ENCODE measurements at regions not wholly inside any gene's neighbourhood (a gene's known extent, or its start where the extent isn't known, plus 50 kb on each side); places are given as distances from the start of the nearest gene placed in this dataset.
A peak's percentile ranks its signal among the peaks of the same experiment; 100 is the strongest.
"Not testable (repeated sequence)": the region's sequence is repeated elsewhere in the genome, so short reads cannot be mapped to it uniquely, and the experiment has no call there.

GRCh38 chr5:91535499-91535898, 152.4 kb upstream of the ARRDC3 start:
- no peak for DNase-seq

GRCh38 chr5:91534332-91534731, 151.2 kb upstream of the ARRDC3 start:
- no peak for DNase-seq

DNA sequence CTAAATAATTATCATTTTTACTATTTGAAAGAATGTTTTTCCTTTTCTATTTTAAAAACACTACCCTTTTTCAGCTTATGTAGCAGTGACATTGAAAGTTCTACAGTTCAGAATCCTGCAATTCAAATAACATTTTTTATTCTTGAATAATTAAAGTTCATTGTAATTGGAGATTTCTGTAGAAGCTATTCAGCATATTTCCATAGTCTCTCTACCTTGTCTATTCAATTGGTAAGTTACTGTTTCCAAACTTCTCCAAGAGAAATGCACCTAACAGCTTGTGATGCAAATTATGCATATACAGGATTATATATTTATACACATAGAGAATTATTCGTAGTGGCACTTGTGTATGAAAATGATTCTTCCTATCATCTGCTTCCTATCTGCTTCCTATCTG, 149.7 kb upstream of the ARRDC3 start:
- DNase-seq = no peak

- DNase-seq = no peak
Measured at GRCh38 chr5:91532281-91532680, 149.2 kb upstream of the ARRDC3 start.

- no peak for DNase-seq
Measured at GRCh38 chr5:91528831-91529230, 145.7 kb upstream of the ARRDC3 start.

DNA sequence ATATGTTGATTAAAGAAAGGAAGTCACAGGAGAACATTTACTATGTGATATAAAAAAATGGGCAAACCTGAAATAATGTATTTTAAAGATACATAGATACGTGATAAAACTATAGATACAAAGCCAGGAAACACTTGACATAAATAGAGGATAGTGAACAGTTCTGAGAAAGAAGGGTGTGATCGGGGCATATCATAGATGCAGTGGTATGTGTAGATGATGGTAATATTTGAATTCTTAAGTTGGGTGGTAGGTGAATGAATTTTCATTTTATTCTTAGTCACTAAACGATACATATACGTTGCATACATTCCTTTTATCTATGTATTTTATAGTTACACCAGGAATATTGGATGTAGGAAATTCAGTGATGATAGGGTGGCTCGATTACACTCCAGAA, 138.7 kb upstream of the ARRDC3 start:
- no peak for DNase-seq

DNA sequence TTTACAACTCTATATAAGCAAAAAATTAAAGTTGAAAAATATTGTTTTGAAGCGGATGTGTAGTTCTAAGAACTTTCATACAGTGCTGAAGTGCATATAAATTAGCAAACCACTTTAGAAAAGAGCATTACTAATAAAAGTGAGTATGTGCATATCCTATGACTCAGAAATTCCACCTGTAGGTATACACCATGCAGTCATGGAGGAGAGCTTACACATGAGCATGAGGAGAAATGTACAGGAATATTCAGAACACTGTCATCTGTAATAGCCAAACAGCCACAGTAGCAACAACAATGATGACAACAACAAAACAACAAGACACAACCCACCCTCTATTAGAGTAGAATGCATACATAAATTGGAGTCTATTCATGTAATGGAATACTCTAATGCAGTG, 138.2 kb upstream of the ARRDC3 start:
- no peak for DNase-seq

DNA sequence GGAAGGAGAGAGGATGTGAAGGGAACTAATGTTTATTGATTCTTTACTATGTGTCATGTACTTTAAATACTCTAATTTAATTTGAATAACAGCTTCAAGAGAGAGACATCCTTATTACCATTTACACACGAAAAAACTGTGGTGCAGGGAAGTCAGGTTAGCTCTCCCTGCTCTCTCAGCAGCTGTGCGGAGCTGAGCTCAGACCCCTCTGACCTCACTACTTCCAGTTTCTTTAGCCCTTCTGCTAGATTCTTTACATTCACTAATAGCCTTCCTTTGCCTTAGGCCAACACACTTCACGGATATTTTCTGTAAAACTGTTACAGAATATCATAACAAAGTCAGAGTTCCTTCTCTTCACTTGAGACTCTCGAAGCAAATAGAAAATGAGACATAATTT, 131.3 kb upstream of the ARRDC3 start:
- no peak for DNase-seq

DNA sequence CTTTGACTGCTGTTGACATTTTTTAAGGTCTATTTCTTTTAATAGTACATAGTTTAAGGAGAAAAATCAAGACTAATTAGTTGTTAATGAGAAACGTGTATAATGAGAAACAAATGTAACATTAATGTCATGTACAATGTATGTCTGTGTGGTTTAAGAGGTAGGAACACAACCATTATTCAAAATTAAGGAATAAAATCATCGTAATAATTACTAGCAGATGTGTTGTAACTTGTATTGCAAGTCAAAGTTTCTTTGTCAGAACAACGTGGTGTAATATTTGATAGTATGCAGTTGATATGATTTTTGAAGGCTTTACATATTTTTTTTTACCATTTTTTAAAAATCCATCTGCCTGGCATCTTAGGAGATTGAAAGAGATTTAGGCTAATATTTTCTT, 120.2 kb upstream of the ARRDC3 start:
- DNase-seq = no peak

- no peak for DNase-seq
Measured at GRCh38 chr5:91500758-91501157, 117.6 kb upstream of the ARRDC3 start.

- DNase-seq = no peak
Measured at GRCh38 chr5:91499943-91500531, 116.9 kb upstream of the ARRDC3 start.

DNA sequence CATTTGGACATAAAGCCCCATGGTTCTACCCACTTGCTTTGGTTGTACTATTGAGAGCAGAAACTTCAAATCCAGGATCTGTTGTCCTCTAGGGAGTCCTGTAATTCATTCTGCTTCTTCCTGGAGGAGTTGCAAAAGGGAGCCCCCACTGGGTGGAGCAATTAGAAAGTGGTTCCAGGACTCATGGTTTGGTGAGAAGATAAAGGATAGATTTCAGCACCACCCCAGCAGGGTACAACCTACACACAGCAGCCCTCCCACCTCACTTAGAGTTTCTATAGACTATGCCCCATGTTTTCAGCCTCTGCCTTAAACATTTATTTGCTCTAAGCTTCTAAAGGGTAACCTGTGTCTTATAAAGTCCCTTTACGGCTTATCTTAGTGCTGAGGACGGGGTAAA, 112.6 kb upstream of the ARRDC3 start:
- DNase-seq = no peak

- DNase-seq = no peak
Measured at GRCh38 chr5:91494447-91494996, 111.4 kb upstream of the ARRDC3 start.

GRCh38 chr5:91493086-91493485, 110.0 kb upstream of the ARRDC3 start:
- DNase-seq = no peak

- no peak for DNase-seq
Measured at GRCh38 chr5:91491229-91491628, 108.1 kb upstream of the ARRDC3 start.

DNA sequence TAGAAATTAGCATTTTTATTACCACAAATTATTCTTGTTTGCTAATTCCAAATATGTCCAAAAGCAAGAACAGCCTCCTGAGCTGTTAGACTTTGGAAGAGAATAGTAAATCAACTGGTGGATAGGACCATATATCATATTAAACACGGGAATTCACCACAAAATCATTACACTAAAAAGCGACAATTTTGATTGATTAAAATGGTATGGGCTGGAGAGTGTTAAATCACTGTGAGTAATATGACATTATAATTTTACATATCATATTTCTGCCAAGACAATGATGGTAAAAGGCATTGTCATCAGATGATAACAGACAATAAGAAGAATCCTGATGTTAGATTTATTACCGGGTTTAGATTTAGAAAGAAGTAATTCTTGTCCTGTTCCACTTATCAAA, 107.2 kb upstream of the ARRDC3 start:
- no peak for DNase-seq

DNA sequence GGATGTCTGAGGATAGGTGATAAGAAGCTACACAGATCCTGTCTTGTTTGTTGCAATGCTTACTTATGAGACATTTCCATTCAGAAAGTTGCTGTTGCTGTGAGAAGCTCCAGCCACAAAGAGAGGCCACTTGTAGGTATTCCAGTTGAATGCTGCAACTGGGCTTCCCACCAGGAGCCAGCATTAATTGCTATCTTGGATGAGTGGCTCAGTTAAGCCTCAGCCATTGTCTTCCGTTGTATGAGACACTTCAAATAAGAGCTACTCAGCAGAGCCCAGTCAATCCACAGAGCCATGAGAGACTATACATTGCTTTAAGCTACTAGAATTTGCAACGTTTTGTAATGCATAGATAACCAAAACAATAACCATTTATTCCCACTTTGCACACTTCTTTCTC, 104.3 kb upstream of the ARRDC3 start:
- no peak for DNase-seq

DNA sequence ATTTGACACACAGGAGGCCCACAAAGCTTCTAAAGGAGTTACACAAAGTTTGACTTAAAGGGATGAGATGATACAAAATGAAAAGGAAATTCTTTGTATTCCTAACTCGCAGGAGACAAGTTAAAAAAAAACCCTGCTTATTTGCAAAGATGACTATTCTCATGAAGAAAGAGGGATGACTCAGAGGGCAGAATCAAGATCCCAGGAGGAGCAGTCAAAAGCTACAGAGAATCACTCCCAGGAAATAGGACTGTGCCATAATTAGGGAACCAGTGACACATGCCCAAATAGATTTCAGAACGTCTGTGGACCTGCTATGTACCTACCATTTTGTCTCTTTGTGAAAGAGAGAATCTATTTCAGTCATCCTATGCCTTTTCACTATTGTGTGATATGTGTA, 103.5 kb upstream of the ARRDC3 start:
- no peak for DNase-seq

GRCh38 chr5:91484662-91485061, 101.5 kb upstream of the ARRDC3 start:
- no peak for DNase-seq

GRCh38 chr5:91479376-91479775, 96.3 kb upstream of the ARRDC3 start:
- not testable (repeated sequence) for DNase-seq

DNA sequence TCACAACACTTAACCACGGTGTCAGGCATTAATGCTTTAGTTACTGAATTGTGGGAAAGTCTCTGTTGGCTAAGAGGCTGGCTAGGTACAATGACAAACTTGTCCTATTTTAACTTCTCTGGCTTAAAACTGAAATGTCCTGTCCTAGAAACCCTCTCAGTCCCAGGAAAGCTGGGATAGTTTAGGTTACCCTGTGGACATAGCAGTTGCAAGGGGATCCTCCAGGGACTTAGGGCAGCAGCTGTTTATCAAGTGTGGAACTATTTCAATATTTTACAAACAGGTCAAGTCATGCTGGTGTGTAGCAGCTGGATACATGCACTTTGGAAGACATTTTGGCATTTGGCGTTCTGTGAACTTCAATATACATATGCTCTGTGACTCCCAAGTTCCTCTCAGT, 95.0 kb upstream of the ARRDC3 start:
- no peak for DNase-seq

DNA sequence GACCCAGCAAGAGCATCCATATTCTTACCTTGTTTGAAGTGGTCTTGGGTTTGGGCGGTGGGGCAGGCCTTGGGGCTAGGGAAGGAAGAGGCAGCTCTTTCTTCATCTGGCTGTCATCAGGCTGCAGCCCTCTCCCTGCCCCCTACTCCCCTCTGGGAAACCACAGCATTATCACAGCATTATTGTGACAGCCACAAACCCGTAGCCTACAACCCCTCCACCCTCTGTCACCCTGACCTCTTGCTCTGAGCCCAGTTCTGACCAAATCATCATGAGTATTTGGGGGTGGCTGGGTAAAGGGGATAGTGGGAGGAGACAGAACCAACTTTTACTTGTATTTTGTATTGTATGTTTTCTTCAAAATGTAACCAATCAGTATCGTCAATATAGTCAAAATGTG, 94.3 kb upstream of the ARRDC3 start:
- DNase-seq = no peak

DNA sequence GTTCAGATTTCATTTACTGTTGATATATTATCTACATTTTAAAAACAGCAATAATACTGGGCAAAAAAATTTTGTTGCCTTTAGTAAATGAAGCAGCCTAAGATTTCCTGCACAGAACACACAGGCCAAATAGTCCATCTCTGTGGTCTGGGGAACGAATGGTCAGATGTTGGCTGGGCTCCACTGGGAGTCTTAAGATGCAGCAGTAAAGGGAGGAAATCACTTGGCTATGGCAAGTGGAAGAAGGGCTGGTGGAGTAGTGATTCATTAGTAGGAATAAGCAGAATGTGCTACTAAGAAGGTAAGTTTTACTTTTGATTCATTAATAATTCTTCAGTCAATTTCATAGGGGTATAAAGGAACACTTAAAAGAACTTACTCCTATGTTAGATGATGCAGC, 91.1 kb upstream of the ARRDC3 start:
- DNase-seq = no peak

GRCh38 chr5:91472631-91473030, 89.5 kb upstream of the ARRDC3 start:
- DNase-seq = no peak

DNA sequence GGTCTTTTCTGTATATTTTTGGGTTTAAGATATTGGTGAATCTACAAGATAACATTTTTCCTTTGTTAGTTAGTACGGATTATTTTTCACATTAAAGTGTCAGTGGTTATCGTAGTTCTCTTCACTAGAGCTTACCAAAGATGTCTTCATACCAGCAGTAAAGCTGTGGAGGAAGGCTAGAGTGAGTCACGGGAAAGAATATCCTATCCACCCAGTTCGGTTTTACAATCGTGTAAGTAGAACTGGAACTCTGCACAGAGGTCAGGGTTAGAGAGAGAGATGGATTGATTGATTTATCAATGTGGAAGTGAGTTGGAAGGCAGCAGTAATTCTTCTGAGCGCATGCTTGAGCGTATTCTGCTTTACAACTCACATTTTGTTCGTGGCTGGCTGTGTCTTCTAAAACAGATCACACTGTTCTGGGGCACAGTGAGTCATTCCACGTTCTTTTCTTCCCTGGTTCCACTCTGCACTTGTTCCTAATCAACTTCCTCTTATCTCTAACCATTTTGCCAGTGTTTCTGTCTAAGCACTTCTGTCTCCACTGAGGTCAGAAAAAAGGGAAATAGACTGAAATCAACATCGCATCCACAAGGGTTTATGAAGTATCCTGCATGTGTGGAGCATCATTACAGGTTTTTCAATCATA, 86.5 kb upstream of the ARRDC3 start:
- DNase-seq = peak in 1 of 14 donors; percentile 6

Data from C1 segment of cervical spinal cord (tissue), 14 donors.